ENCODE measurements at regions not wholly inside any gene's neighbourhood (a gene's known extent, or its start where the extent isn't known, plus 50 kb on each side); places are given as distances from the start of the nearest gene placed in this dataset.
"Not testable (repeated sequence)": the region's sequence is repeated elsewhere in the genome, so short reads cannot be mapped to it uniquely, and the experiment has no call there.

- not testable (repeated sequence) for ATAC-seq; H3K27ac Mint-ChIP-seq; DNase-seq (ENCODE audit: low spot score in 2 of 2)
- peaks cover 25 to 28% of the 10 kb centered on the region in 2 donors for H3K36me3 Mint-ChIP-seq
- H3K9me3 Mint-ChIP-seq = peaks cover 20 to 22% of the 10 kb centered on the region in 2 donors
These were observed 126.7 kb downstream of the PJA2 start for GRCh38 chr5:109283086-109283485.

- Mint-ChIP-seq H3K9me3 (peaks cover 16 to 17% of the 10 kb centered on the region in 2 donors), H3K36me3 (peaks cover 21 to 24% of the 10 kb centered on the region in 2 donors), H3K27ac (peak overlapping the region in 1 of 2 donors; percentile 39)
- no peak for DNase-seq (ENCODE audit: low spot score in 2 of 2)
- ATAC-seq = no peak
These were observed 128.6 kb downstream of the PJA2 start for GRCh38 chr5:109281136-109281690.

- Mint-ChIP-seq H3K27ac (no peak overlapping the region), H3K9me3 (no peaks in the 10 kb centered on the region), H3K36me3 (no peaks in the 10 kb centered on the region)
- ATAC-seq = no peak
- no peak for DNase-seq (ENCODE audit: low spot score in 2 of 2)
These were observed 131.6 kb downstream of the PJA2 start for GRCh38 chr5:109278141-109278540.

GRCh38 chr5:109275919-109276318, 133.9 kb downstream of the PJA2 start:
- H3K27ac Mint-ChIP-seq = no peak overlapping the region
- DNase-seq (ENCODE audit: low spot score in 2 of 2) = no peak
- H3K9me3 Mint-ChIP-seq = peaks cover 0 to 2% of the 10 kb centered on the region in 2 donors
- peaks cover 0 to 14% of the 10 kb centered on the region in 2 donors for H3K36me3 Mint-ChIP-seq
- ATAC-seq = no peak

- Mint-ChIP-seq H3K27ac (no peak overlapping the region), H3K36me3 (peaks cover 0 to 20% of the 10 kb centered on the region in 2 donors), H3K9me3 (peaks cover 10% of the 10 kb centered on the region in 2 donors)
- no peak for DNase-seq (ENCODE audit: low spot score in 2 of 2)
- no peak for ATAC-seq
These were observed 136.2 kb downstream of the PJA2 start for GRCh38 chr5:109273594-109273993.

GRCh38 chr5:109267283-109267682, 142.5 kb downstream of the PJA2 start:
- ATAC-seq (no peak), DNase-seq (ENCODE audit: low spot score in 2 of 2) (no peak)
- no peak overlapping the region for H3K27ac Mint-ChIP-seq
- H3K9me3 Mint-ChIP-seq = peaks cover 20 to 21% of the 10 kb centered on the region in 2 donors
- peaks cover 4 to 18% of the 10 kb centered on the region in 2 donors for H3K36me3 Mint-ChIP-seq

GRCh38 chr5:109258755-109259154, 151.0 kb downstream of the PJA2 start:
- Mint-ChIP-seq H3K27ac (no peak overlapping the region), H3K9me3 (peaks cover 0 to 5% of the 10 kb centered on the region in 2 donors), H3K36me3 (peaks cover 9 to 10% of the 10 kb centered on the region in 2 donors)
- no peak for ATAC-seq
- DNase-seq (ENCODE audit: low spot score in 2 of 2) = no peak

GRCh38 chr5:109256486-109256885, 153.3 kb downstream of the PJA2 start:
- Mint-ChIP-seq H3K9me3 (peaks cover 0 to 5% of the 10 kb centered on the region in 2 donors), H3K27ac (no peak overlapping the region), H3K36me3 (peaks cover 9 to 10% of the 10 kb centered on the region in 2 donors)
- DNase-seq (ENCODE audit: low spot score in 2 of 2) (no peak), ATAC-seq (no peak)

- Mint-ChIP-seq H3K36me3 (peaks cover 9 to 10% of the 10 kb centered on the region in 2 donors), H3K27ac (no peak overlapping the region), H3K9me3 (peaks cover 0 to 5% of the 10 kb centered on the region in 2 donors)
- ATAC-seq = no peak
- DNase-seq (ENCODE audit: low spot score in 2 of 2) = no peak
These were observed 155.3 kb downstream of the PJA2 start for GRCh38 chr5:109254511-109254910.

GRCh38 chr5:109253262-109253661, 156.5 kb downstream of the PJA2 start:
- H3K36me3 Mint-ChIP-seq = no peaks in the 10 kb centered on the region
- no peaks in the 10 kb centered on the region for H3K9me3 Mint-ChIP-seq
- ATAC-seq (no peak), DNase-seq (ENCODE audit: low spot score in 2 of 2) (no peak)
- no peak overlapping the region for H3K27ac Mint-ChIP-seq

- DNase-seq (ENCODE audit: low spot score in 2 of 2) (no peak), ATAC-seq (no peak)
- Mint-ChIP-seq H3K27ac (no peak overlapping the region), H3K9me3 (no peaks in the 10 kb centered on the region), H3K36me3 (no peaks in the 10 kb centered on the region)
These were observed 157.0 kb downstream of the PJA2 start for GRCh38 chr5:109252731-109253130.

GRCh38 chr5:109250533-109251329, 159.0 kb downstream of the PJA2 start:
- ATAC-seq (no peak), DNase-seq (ENCODE audit: low spot score in 2 of 2) (no peak)
- peaks cover 12 to 15% of the 10 kb centered on the region in 2 donors for H3K9me3 Mint-ChIP-seq
- H3K36me3 Mint-ChIP-seq = peaks cover 16 to 17% of the 10 kb centered on the region in 2 donors
- H3K27ac Mint-ChIP-seq = no peak overlapping the region

GRCh38 chr5:109250080-109250479, 159.7 kb downstream of the PJA2 start:
- ATAC-seq = no peak
- peaks cover 18 to 20% of the 10 kb centered on the region in 2 donors for H3K36me3 Mint-ChIP-seq
- no peak for DNase-seq (ENCODE audit: low spot score in 2 of 2)
- H3K27ac Mint-ChIP-seq = no peak overlapping the region
- peaks cover 13 to 17% of the 10 kb centered on the region in 2 donors for H3K9me3 Mint-ChIP-seq

- DNase-seq (ENCODE audit: low spot score in 2 of 2) (no peak), ATAC-seq (no peak)
- peaks cover 18 to 20% of the 10 kb centered on the region in 2 donors for H3K36me3 Mint-ChIP-seq
- peaks cover 13 to 17% of the 10 kb centered on the region in 2 donors for H3K9me3 Mint-ChIP-seq
- H3K27ac Mint-ChIP-seq = no peak overlapping the region
These were observed 160.6 kb downstream of the PJA2 start for GRCh38 chr5:109249126-109249525.

- Mint-ChIP-seq H3K27ac (no peak overlapping the region), H3K36me3 (peaks cover 18 to 20% of the 10 kb centered on the region in 2 donors), H3K9me3 (peaks cover 13 to 17% of the 10 kb centered on the region in 2 donors)
- ATAC-seq = no peak
- no peak for DNase-seq (ENCODE audit: low spot score in 2 of 2)
These were observed 161.8 kb downstream of the PJA2 start for GRCh38 chr5:109247986-109248385.

- ATAC-seq (no peak), DNase-seq (ENCODE audit: low spot score in 2 of 2) (no peak)
- Mint-ChIP-seq H3K27ac (no peak overlapping the region), H3K9me3 (peaks cover 13 to 17% of the 10 kb centered on the region in 2 donors), H3K36me3 (peaks cover 18 to 20% of the 10 kb centered on the region in 2 donors)
These were observed 162.8 kb downstream of the PJA2 start for GRCh38 chr5:109246841-109247592.
